A172 (cell line): ENCODE measurements at regions not wholly inside any gene's neighbourhood (a gene's known extent, or its start where the extent isn't known, plus 50 kb on each side); places are given as distances from the start of the nearest gene placed in this dataset.
"Not testable (repeated sequence)": the region's sequence is repeated elsewhere in the genome, so short reads cannot be mapped to it uniquely, and the experiment has no call there.

Experiments
- DNase-seq: peaks from one replicate; pipeline ENCODE4 v3.0.0-alpha.2; 2015; ENCODE audit warnings: low spot score

GRCh38 chr6:18527836-18528743 is 140.9 kb downstream of the RNF144B start:
- peak; percentile 5 for DNase-seq

GRCh38 chr6:18530201-18530600 is 143.1 kb downstream of the RNF144B start:
- DNase-seq = no peak

- DNase-seq = no peak
Measured at GRCh38 chr6:18532139-18532538, 145.0 kb downstream of the RNF144B start.

GRCh38 chr6:18533793-18534192 is 146.6 kb downstream of the RNF144B start:
- no peak for DNase-seq

GRCh38 chr6:18536591-18537055 is 149.5 kb downstream of the RNF144B start:
- no peak for DNase-seq

GRCh38 chr6:18538315-18538714 is 151.2 kb downstream of the RNF144B start:
- DNase-seq = no peak

GRCh38 chr6:18543051-18543450 is 155.9 kb downstream of the RNF144B start:
- DNase-seq = no peak

GRCh38 chr6:18545142-18545541 is 158.0 kb downstream of the RNF144B start:
- not testable (repeated sequence) for DNase-seq

- no peak for DNase-seq
Measured at GRCh38 chr6:18545726-18546125, 158.6 kb downstream of the RNF144B start.

GRCh38 chr6:18550119-18550518 is 163.0 kb downstream of the RNF144B start:
- no peak for DNase-seq

- DNase-seq = peak; percentile 4
Measured at GRCh38 chr6:18551228-18551627, 164.1 kb downstream of the RNF144B start.

- no peak for DNase-seq
Measured at GRCh38 chr6:18555750-18556149, 168.6 kb downstream of the RNF144B start.

- DNase-seq = no peak
Measured at GRCh38 chr6:18561037-18561750, 174.0 kb downstream of the RNF144B start.

GRCh38 chr6:18562726-18563125 is 175.6 kb downstream of the RNF144B start:
- DNase-seq = no peak

GRCh38 chr6:18564775-18565174 is 177.6 kb downstream of the RNF144B start:
- DNase-seq = no peak

- DNase-seq = no peak
Measured at GRCh38 chr6:18565231-18565630, 178.1 kb downstream of the RNF144B start.

- DNase-seq = no peak
Measured at GRCh38 chr6:18567380-18567779, 180.2 kb downstream of the RNF144B start.

GRCh38 chr6:18577491-18577890 is 190.3 kb downstream of the RNF144B start:
- DNase-seq = no peak

GRCh38 chr6:18579166-18579565 is 192.0 kb downstream of the RNF144B start:
- no peak for DNase-seq

GRCh38 chr6:18579869-18580268 is 192.7 kb downstream of the RNF144B start:
- DNase-seq = no peak

- DNase-seq = no peak
Measured at GRCh38 chr6:18584372-18584771, 197.2 kb downstream of the RNF144B start.

- DNase-seq = peak; percentile 85
Measured at GRCh38 chr6:18585032-18585573, 198.0 kb downstream of the RNF144B start.

GRCh38 chr6:18586133-18586532 is 199.0 kb downstream of the RNF144B start:
- no peak for DNase-seq
